Effector memory CD4-positive, alpha-beta T cell (primary cell): ENCODE measurements at regions not wholly inside any gene's neighbourhood (a gene's known extent, or its start where the extent isn't known, plus 50 kb on each side); places are given as distances from the start of the nearest gene placed in this dataset.

Source experiments
- DNase-seq, 3 donors: peaks; one replicate each; pipeline ENCODE4 v3.0.0-alpha.2; 2020
- H3K27ac ChIP-seq: 2 replicates; pipeline ENCODE4 v1.7.0; 2013; ENCODE audit warnings: mild to moderate bottlenecking, low read length, moderate library complexity; ENCODE audit not compliant: insufficient read depth, poor library complexity, severe bottlenecking
- H3K27me3 ChIP-seq: replicated peaks from 2 replicates; pipeline ENCODE4 v1.7.0; 2013; ENCODE audit warnings: mild to moderate bottlenecking, low read length; ENCODE audit not compliant: insufficient read depth, control insufficient read depth, poor library complexity, severe bottlenecking
- H3K36me3 ChIP-seq: 2 replicates; pipeline ENCODE4 v1.7.0; 2013; ENCODE audit warnings: mild to moderate bottlenecking, low read length, moderate library complexity; ENCODE audit not compliant: control insufficient read depth, insufficient read depth
- H3K4me1 ChIP-seq: 2 replicates; pipeline ENCODE4 v1.7.0; 2013; ENCODE audit warnings: low read length, mild to moderate bottlenecking; ENCODE audit not compliant: control insufficient read depth, insufficient read depth, poor library complexity, severe bottlenecking
- H3K4me3 ChIP-seq: 2 replicates; pipeline ENCODE4 v1.7.0; 2013; ENCODE audit warnings: low read length, low read depth, mild to moderate bottlenecking; ENCODE audit not compliant: insufficient read depth, poor library complexity, severe bottlenecking
- H3K9me3 ChIP-seq: 2 replicates; pipeline ENCODE4 v1.7.0; 2013; ENCODE audit warnings: mild to moderate bottlenecking, low read length, moderate library complexity; ENCODE audit not compliant: control insufficient read depth

GRCh38 chr5:19369561-19369960, 618.4 kb downstream of the CDH18 start:
- Histone ChIP-seq H3K4me1 (no peaks in the 10 kb centered on the region), H3K27ac (no peak overlapping the region), H3K4me3 (no peak overlapping the region), H3K36me3 (no peaks in the 10 kb centered on the region), H3K9me3 (no peaks in the 10 kb centered on the region), H3K27me3 (no peaks in the 10 kb centered on the region)
- no peak for DNase-seq

GRCh38 chr5:19370655-19371386, 617.2 kb downstream of the CDH18 start:
- no peak overlapping the region for H3K4me3 ChIP-seq
- no peak overlapping the region for H3K27ac ChIP-seq
- H3K9me3 ChIP-seq: no peaks in the 10 kb centered on the region
- H3K27me3 ChIP-seq: no peaks in the 10 kb centered on the region
- no peaks in the 10 kb centered on the region for H3K4me1 ChIP-seq
- H3K36me3 ChIP-seq: no peaks in the 10 kb centered on the region
- DNase-seq: no peak

DNA sequence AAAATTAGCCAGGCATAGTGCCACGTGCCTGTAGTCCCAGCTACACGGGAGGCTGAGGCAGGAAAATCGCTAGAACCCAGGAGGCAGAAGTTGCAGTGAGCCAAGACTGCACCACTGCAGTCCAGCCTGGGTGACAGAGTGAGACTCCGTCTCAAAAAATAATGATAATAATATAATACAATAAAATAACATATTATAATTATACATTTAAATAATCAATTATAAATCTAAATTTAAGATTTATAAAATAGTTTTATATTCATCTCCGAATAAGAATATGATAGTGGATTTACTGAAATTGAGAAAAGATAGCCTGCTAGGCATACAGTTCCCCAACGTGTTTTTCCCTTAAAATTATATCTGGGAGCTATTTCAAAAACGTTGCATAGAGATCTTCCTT, 599.6 kb downstream of the CDH18 start:
- Histone ChIP-seq H3K27me3 (no peaks in the 10 kb centered on the region), H3K9me3 (no peaks in the 10 kb centered on the region), H3K27ac (no peak overlapping the region), H3K4me3 (no peak overlapping the region), H3K36me3 (no peaks in the 10 kb centered on the region), H3K4me1 (no peaks in the 10 kb centered on the region)
- no peak for DNase-seq

- H3K9me3 ChIP-seq: no peaks in the 10 kb centered on the region
- DNase-seq: no peak
- H3K4me3 ChIP-seq: no peak overlapping the region
- H3K4me1 ChIP-seq: no peaks in the 10 kb centered on the region
- H3K27ac ChIP-seq: no peak overlapping the region
- H3K27me3 ChIP-seq: no peaks in the 10 kb centered on the region
- H3K36me3 ChIP-seq: no peaks in the 10 kb centered on the region
Measured at GRCh38 chr5:19401032-19401431, 587.0 kb downstream of the CDH18 start.

GRCh38 chr5:19406576-19407365, 581.2 kb downstream of the CDH18 start:
- no peaks in the 10 kb centered on the region for H3K9me3 ChIP-seq
- no peaks in the 10 kb centered on the region for H3K4me1 ChIP-seq
- H3K27me3 ChIP-seq: no peaks in the 10 kb centered on the region
- DNase-seq: no peak
- no peak overlapping the region for H3K4me3 ChIP-seq
- H3K36me3 ChIP-seq: no peaks in the 10 kb centered on the region
- H3K27ac ChIP-seq: no peak overlapping the region

DNA sequence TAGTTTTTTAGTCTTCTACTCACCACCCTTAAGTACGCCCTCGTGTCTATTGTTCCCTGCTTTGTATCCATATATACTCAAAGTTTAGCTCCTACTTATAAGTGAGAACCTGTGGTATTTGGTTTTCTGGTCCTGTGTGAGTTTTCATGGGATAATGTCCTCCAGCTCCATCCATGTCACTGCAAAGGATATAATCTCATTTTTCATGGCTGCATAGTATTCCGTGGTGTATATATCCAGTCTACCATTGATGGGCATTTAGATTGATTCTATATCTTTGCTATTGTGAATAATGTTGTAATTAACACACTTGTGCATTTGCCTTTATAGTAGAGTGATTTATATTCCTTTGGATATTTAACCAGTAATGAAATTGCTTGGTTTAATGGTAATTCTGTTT, 579.9 kb downstream of the CDH18 start:
- no peak overlapping the region for H3K4me3 ChIP-seq
- H3K27ac ChIP-seq: no peak overlapping the region
- no peaks in the 10 kb centered on the region for H3K27me3 ChIP-seq
- no peak for DNase-seq
- no peaks in the 10 kb centered on the region for H3K9me3 ChIP-seq
- H3K36me3 ChIP-seq: no peaks in the 10 kb centered on the region
- no peaks in the 10 kb centered on the region for H3K4me1 ChIP-seq

- Histone ChIP-seq H3K36me3 (no peaks in the 10 kb centered on the region), H3K4me3 (no peak overlapping the region), H3K9me3 (no peaks in the 10 kb centered on the region), H3K4me1 (no peaks in the 10 kb centered on the region), H3K27ac (no peak overlapping the region), H3K27me3 (no peaks in the 10 kb centered on the region)
- no peak for DNase-seq
Measured at GRCh38 chr5:19411936-19412335, 576.1 kb downstream of the CDH18 start.
